ENCODE measurements at regions not wholly inside any gene's neighbourhood (a gene's known extent, or its start where the extent isn't known, plus 50 kb on each side); places are given as distances from the start of the nearest gene placed in this dataset.

GRCh38 chr17:72022328-72023275, 98.2 kb upstream of the SOX9 start:
- no peak for DNase-seq

GRCh38 chr17:72024457-72024856, 96.4 kb upstream of the SOX9 start:
- DNase-seq, result no peak

GRCh38 chr17:72025113-72025512, 95.7 kb upstream of the SOX9 start:
- no peak for DNase-seq

DNA sequence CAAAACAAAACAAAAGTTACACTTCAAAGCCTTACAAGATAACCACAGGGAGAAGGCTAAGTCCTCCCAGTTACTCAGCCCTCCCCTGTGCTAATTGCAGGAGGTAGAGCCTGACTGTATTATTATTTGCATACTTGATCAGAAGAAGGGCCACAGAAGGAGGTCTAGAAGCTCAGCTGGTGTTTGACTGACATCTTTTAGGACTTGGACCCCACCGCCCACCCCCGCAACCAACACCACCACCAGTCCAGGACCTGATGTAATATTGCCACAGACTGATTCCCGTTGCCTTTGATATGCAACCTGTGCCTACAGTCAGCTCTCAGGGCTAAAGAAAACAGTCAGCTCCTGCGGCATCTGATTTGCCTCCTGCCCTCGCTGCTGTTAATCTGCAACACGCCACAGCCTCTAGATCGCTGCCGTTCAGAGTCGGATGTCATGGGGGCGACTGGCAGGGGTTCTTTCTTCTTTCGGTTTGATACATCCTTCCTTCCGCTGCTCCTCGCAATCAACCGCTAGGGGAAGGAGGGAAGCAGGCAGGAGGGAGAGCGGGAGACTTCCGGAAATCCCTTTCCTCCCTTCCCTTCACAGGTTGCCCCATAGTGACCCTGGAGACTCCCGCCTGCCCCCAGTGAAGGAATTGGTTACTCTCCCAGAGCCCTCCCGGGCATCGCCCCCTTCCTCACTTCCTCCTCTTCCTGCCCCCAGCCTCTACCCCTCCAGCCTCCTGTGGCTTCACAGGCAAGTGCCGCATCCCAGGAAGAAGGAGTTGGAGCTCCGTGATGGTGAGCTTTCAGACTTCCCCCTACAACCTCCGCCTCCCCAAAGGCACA, 90.5 kb upstream of the SOX9 start:
- peak; percentile 74 for DNase-seq

- no peak for DNase-seq
Observed at GRCh38 chr17:72031219-72031884, 89.5 kb upstream of the SOX9 start.

DNA sequence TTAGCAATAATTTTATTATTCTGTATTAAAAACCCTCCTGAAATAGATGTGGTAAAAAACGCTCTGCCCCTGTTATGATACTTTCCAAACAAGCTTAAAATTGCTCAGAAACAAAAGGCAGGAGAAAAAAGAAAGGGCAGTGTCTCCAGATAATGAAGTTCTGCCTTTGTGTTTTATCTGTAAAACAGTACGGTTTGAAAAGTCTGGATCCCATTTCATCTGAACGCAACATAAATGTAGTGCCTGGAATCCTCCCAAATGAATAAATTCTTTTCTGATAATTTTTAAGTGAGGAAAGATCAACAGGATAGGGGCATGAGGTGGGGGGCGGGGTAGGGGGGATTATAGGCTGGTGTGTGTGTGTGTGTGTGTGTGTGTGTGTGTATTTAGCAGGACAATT, 87.5 kb upstream of the SOX9 start:
- no peak for DNase-seq

GRCh38 chr17:72034000-72034399, 86.8 kb upstream of the SOX9 start:
- no peak for DNase-seq

GRCh38 chr17:72038427-72038826, 82.4 kb upstream of the SOX9 start:
- no peak for DNase-seq

DNA sequence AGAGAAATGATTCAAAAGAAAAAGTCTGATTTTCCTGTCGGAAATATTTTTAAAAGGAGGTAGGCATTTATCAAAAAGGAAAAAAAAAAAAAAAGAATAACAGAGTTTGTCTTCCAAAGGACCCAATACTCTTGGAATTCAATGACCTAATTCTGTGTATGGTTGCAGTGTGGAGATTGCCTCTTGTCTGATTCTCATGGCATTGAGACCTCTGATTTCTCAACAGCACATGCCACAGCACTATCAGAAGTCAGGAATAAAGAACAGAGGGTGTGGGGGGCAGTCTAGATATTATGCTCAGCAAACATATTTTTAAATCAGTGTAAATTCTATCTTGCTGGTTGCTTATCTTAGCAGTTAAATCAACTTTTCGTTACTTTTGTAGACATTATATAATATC, 81.3 kb upstream of the SOX9 start:
- DNase-seq, result no peak

GRCh38 chr17:72046178-72046577, 74.6 kb upstream of the SOX9 start:
- no peak for DNase-seq

GRCh38 chr17:72046643-72047612, 73.9 kb upstream of the SOX9 start:
- DNase-seq, result no peak

DNA sequence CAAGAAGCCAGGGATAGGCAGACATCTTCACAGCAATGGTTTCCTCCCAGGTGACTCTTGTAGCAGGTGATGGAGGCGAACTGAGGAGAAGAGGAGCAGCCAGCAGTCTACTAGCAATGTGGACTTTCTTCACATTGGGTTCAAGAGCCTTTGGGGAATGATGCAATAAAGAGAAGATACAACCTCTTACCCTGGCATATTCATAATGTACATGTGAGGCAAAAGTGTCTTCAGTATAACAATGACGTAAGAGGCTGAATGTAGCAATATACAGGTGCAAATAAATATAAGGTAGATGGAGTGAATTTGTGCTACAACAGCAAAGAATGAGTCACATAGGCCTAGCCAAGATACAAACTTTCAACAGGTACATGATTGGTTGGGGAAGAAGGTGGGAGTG, 70.9 kb upstream of the SOX9 start:
- no peak for DNase-seq

DNA sequence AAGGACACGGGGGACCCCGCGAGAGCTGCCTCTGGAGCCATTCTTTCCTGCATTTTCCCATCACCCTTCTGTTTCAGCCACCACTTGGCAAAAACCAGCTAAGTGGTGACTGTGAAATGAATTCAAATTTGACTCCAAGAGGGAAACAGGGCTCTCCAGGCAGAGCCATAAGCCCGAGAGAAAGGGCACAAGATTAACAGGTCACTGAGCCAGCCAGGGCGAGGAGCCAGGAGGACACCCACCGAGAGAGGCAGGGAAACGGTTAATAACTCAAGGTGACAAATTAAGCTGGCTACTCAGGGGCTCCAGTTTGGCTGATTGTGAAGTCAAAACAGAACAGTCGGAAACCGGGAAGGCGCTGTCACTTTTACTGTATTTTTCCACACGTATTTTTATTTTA, 67.8 kb upstream of the SOX9 start:
- DNase-seq, result no peak

DNA sequence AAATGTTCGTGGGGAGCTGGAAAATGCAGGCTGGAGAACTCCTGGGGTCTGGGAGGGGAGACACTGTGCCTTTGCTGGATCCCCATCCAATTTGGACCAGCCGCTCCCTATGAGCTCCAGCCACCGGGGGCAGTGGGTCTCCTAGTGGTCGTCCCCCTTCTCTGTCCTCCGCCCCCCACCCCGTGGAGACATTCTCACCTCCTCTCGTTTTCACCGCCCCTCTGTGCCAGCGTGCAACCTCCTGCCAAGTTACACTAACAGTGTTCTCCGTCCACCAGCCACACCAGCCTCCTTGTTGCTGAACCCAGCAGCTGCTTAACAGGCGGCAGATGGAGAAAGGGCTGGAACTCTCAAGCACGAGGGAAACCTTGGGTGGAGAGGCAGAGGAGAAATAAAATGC, 67.4 kb upstream of the SOX9 start:
- DNase-seq, result no peak

- DNase-seq, result no peak
Observed at GRCh38 chr17:72056155-72056554, 64.7 kb upstream of the SOX9 start.

GRCh38 chr17:72056727-72057290, 64.0 kb upstream of the SOX9 start:
- DNase-seq, result peak; percentile 23

GRCh38 chr17:72060084-72060483, 60.7 kb upstream of the SOX9 start:
- no peak for DNase-seq

- DNase-seq, result peak; percentile 56
Observed at GRCh38 chr17:72063262-72063661, 57.6 kb upstream of the SOX9 start.

- DNase-seq, result no peak
Observed at GRCh38 chr17:72063756-72064450, 56.9 kb upstream of the SOX9 start.

DNA sequence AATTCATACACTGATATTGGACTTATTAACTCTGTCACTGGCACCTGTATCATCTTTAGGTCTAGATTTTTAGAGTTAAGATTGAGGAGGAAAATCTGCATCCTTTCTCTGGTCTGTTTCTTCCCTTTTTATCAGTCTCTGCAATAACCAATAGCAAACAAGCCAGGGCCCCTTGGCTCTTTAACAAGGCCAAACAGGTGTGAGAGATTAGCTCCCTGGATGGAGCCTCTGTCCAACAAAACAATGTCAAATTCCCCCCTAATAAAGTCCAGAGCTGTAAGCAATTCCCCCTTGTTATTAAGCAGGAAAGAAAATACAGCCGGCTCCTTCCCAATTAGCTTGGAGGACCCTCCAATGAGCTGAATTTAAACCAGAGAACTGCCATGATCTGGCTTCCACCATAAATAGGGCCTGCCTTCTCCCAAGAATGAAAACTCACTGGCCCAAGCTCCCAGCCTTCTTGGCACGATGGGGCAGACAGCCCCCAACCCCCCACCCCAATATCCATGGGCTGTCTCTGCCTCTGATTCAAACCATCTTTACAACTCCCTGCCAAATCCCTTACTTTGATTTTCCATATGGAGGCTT, 56.1 kb upstream of the SOX9 start:
- no peak for DNase-seq

- no peak for DNase-seq
Observed at GRCh38 chr17:72065556-72065955, 55.3 kb upstream of the SOX9 start.
